Uterus (tissue), 2 donors: ENCODE measurements at regions not wholly inside any gene's neighbourhood (a gene's known extent, or its start where the extent isn't known, plus 50 kb on each side); places are given as distances from the start of the nearest gene placed in this dataset.

Experiments
- POLR2A ChIP-seq, 2 donors: fragments of 450-650 bp; IDR thresholded peaks; one replicate each; pipeline ENCODE4 v1.6.1; 2016; ENCODE audit warnings: antibody characterized with exemption in 2 of 2, mild to moderate bottlenecking in 1 of 2, moderate library complexity in 1 of 2
- TF ChIP-seq, protein P1 (sequence below), 4 experiments: fragments of 200-600 bp in 2 of 4; fragments of 450-650 bp in 2 of 4; sonication (generic) in 2 of 4; IDR thresholded peaks; one replicate each; pipeline ENCODE4 v1.5.1; 2016 to 2019; ENCODE audit warnings: antibody characterized with exemption in 4 of 4, mild to moderate bottlenecking in 2 of 4, moderate library complexity in 1 of 4

DNA sequence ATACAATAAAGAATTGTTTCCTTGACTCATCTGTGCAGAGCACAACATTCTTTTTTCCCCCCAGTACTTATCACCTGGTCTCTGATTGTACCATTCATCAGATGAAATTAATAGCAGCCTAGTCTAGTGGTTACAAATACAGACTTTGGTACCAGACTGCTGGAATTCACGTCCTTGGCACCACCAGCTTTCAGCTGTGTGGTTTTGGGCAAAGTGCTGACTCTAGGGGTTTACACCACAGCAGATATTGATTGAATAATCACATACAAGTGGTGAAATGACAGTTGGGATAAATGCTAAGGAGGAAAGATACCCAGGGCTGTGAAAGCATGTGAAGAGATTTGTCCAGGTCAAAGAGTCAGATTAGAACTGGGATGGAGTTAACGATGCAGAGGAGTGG, 79.3 kb upstream of the ATP10B start:
- TF ChIP-seq, protein P1, sequence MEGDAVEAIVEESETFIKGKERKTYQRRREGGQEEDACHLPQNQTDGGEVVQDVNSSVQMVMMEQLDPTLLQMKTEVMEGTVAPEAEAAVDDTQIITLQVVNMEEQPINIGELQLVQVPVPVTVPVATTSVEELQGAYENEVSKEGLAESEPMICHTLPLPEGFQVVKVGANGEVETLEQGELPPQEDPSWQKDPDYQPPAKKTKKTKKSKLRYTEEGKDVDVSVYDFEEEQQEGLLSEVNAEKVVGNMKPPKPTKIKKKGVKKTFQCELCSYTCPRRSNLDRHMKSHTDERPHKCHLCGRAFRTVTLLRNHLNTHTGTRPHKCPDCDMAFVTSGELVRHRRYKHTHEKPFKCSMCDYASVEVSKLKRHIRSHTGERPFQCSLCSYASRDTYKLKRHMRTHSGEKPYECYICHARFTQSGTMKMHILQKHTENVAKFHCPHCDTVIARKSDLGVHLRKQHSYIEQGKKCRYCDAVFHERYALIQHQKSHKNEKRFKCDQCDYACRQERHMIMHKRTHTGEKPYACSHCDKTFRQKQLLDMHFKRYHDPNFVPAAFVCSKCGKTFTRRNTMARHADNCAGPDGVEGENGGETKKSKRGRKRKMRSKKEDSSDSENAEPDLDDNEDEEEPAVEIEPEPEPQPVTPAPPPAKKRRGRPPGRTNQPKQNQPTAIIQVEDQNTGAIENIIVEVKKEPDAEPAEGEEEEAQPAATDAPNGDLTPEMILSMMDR (IDR thresholded peaks at IDR 0.05), result no peak
- no peak for TF ChIP-seq POLR2A (IDR thresholded peaks at IDR 0.05)
